OCI-LY1 (cell line): ENCODE measurements at regions not wholly inside any gene's neighbourhood (a gene's known extent, or its start where the extent isn't known, plus 50 kb on each side); places are given as distances from the start of the nearest gene placed in this dataset.

Source experiments
- H2AFZ ChIP-seq: fragments of 200-600 bp; sonication (generic), shearing (Covaris generic); 2 replicates; pipeline ENCODE4 v1.6.0; 2014; ENCODE audit warnings: antibody characterized with exemption, mild to moderate bottlenecking, low read length
- H3F3A ChIP-seq: fragments of 200-600 bp; sonication (generic), shearing (Covaris generic); 2 replicates; pipeline ENCODE4 v1.6.0; 2014; ENCODE audit warnings: mild to moderate bottlenecking, antibody characterized with exemption, low read length, moderate library complexity; ENCODE audit not compliant: insufficient read depth
- H3K27ac ChIP-seq: fragments of 200-600 bp; sonication (generic); 2 replicates; pipeline ENCODE4 v1.5.1; 2014; ENCODE audit warnings: low read length, mixed run types, mild to moderate bottlenecking, low read depth; ENCODE audit not compliant: poor library complexity, severe bottlenecking
- H3K27me3 ChIP-seq: fragments of 200-600 bp; sonication (generic); 2 replicates; pipeline ENCODE4 v1.6.0; 2014; ENCODE audit warnings: antibody characterized with exemption, mild to moderate bottlenecking, low read length, moderate library complexity; ENCODE audit not compliant: insufficient read depth
- H3K36me3 ChIP-seq: fragments of 200-600 bp; sonication (generic); 2 replicates; pipeline ENCODE4 v1.6.1; 2014; ENCODE audit warnings: mild to moderate bottlenecking, antibody characterized with exemption, low read length, moderate library complexity, mixed read lengths; ENCODE audit not compliant: insufficient read depth
- H3K4me1 ChIP-seq: fragments of 200-600 bp; sonication (generic); 2 replicates; pipeline ENCODE4 v1.5.1; 2014; ENCODE audit warnings: mild to moderate bottlenecking, low read length, moderate library complexity; ENCODE audit not compliant: insufficient read depth, severe bottlenecking
- H3K4me2 ChIP-seq: fragments of 200-600 bp; sonication (generic), shearing (Covaris generic); 2 replicates; pipeline ENCODE4 v1.6.1; 2014; ENCODE audit warnings: low read length
- H3K4me3 ChIP-seq: fragments of 200-600 bp; sonication (generic); 2 replicates; pipeline ENCODE4 v1.5.1; 2014; ENCODE audit warnings: low read length, low read depth, mild to moderate bottlenecking, mixed read lengths; ENCODE audit not compliant: poor library complexity, severe bottlenecking
- H3K79me2 ChIP-seq: fragments of 200-600 bp; shearing (Covaris generic); 2 replicates; pipeline ENCODE4 v1.6.1; 2016; ENCODE audit warnings: mixed run types, low read length, mixed read lengths; ENCODE audit not compliant: insufficient read depth
- H3K9ac ChIP-seq: fragments of 200-600 bp; sonication (generic), shearing (Covaris generic); 2 replicates; pipeline ENCODE4 v1.6.1; 2014; ENCODE audit warnings: mild to moderate bottlenecking, low read length, mixed read lengths
- H3K9me2 ChIP-seq: fragments of 200-600 bp; sonication (generic), shearing (Covaris generic); 2 replicates; pipeline ENCODE4 v1.6.1; 2014; ENCODE audit warnings: low read depth, mild to moderate bottlenecking, low read length, mixed read lengths
- H3K9me3 ChIP-seq: fragments of 200-600 bp; shearing (Covaris generic); 2 replicates; pipeline ENCODE4 v1.6.1; 2014; ENCODE audit warnings: low read length, mixed read lengths
- H4K20me1 ChIP-seq: fragments of 200-600 bp; sonication (generic), shearing (Covaris generic); 2 replicates; pipeline ENCODE4 v1.6.0; 2016; ENCODE audit warnings: mild to moderate bottlenecking, low read length; ENCODE audit not compliant: insufficient read depth
- CTCF ChIP-seq: fragments of 200-600 bp; sonication (generic), shearing (Covaris generic); IDR thresholded peaks from 2 replicates; pipeline ENCODE4 v1.5.1; 2017; ENCODE audit warnings: mild to moderate bottlenecking, antibody characterized with exemption, low read length, moderate library complexity, mixed read lengths
- EZH2 ChIP-seq: fragments of 200-600 bp; sonication (generic), shearing (Covaris generic); IDR thresholded peaks from 2 replicates; pipeline ENCODE4 v1.8.0; 2017; ENCODE audit warnings: borderline replicate concordance, mixed run types, mild to moderate bottlenecking, antibody characterized with exemption, low read length, moderate library complexity, mixed read lengths

- Histone ChIP-seq H2AFZ (no peak overlapping the region), H3K4me2 (no peak overlapping the region), H3K4me3 (no peak overlapping the region), H3F3A (no peaks in the 10 kb centered on the region), H3K27ac (no peak overlapping the region), H4K20me1 (no peaks in the 10 kb centered on the region), H3K9me2 (no peaks in the 10 kb centered on the region), H3K9ac (no peak overlapping the region), H3K79me2 (no peaks in the 10 kb centered on the region), H3K4me1 (no peaks in the 10 kb centered on the region), H3K9me3 (no peaks in the 10 kb centered on the region), H3K27me3 (peaks cover 4% of the 10 kb centered on the region; the same call in 1 of the 2 replicates), H3K36me3 (no peaks in the 10 kb centered on the region)
- no peak for TF ChIP-seq CTCF
- TF ChIP-seq EZH2 = no peak
Measured at GRCh38 chr20:59392736-59393135, 92.3 kb downstream of the EDN3 start.

DNA sequence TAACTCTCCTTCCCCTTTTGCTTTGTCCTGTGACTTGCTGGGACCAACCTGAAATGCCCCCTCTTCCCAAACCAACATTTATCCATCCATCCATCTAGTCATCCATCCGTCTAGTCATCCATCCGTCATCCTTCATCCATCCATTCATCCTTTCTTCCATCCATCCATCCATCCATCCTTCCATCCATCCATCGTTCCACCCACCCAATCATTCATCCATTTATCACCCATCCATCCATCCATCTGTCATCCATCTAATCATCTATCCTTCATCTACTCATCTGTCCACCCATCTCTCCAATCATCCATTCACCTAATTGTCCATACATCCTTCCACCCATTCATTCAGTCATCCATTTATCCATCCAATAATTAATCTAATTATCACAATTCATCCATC is 92.7 kb downstream of the EDN3 start:
- H3K36me3 ChIP-seq = no peaks in the 10 kb centered on the region
- no peak for TF ChIP-seq CTCF
- no peak for TF ChIP-seq EZH2
- H3K27ac ChIP-seq = no peak overlapping the region
- H3F3A ChIP-seq = no peaks in the 10 kb centered on the region
- H2AFZ ChIP-seq = no peak overlapping the region
- H3K27me3 ChIP-seq = peaks cover 4% of the 10 kb centered on the region; the same call in 1 of the 2 replicates
- H3K4me1 ChIP-seq = no peaks in the 10 kb centered on the region
- no peaks in the 10 kb centered on the region for H4K20me1 ChIP-seq
- H3K9me3 ChIP-seq = no peaks in the 10 kb centered on the region
- no peaks in the 10 kb centered on the region for H3K79me2 ChIP-seq
- no peak overlapping the region for H3K4me3 ChIP-seq
- no peak overlapping the region for H3K4me2 ChIP-seq
- H3K9ac ChIP-seq = no peak overlapping the region
- no peaks in the 10 kb centered on the region for H3K9me2 ChIP-seq

DNA sequence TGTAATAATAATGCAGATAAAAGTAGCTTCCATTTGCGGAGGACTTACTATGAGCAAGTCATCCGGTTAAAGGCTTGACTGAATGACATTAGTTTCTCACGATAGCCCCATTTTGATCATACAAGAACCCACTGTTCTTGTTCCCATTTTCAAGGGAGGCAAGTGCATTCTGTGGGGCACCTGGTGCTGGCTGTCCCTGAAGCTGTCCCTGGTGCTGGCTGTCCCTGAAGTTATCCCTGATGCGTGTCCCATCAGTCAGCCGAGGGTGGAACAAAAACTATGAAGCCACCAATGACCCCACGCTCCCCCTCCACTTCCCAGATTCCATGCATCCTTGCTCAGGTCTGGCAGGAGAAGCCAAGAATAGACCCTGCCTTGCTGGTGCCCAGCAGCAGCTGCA is 95.3 kb downstream of the EDN3 start:
- no peaks in the 10 kb centered on the region for H3K9me2 ChIP-seq
- H2AFZ ChIP-seq = no peak overlapping the region
- H3K36me3 ChIP-seq = no peaks in the 10 kb centered on the region
- H3F3A ChIP-seq = no peaks in the 10 kb centered on the region
- H3K4me3 ChIP-seq = no peak overlapping the region
- no peaks in the 10 kb centered on the region for H4K20me1 ChIP-seq
- H3K9me3 ChIP-seq = no peaks in the 10 kb centered on the region
- H3K9ac ChIP-seq = no peak overlapping the region
- H3K4me2 ChIP-seq = no peak overlapping the region
- H3K79me2 ChIP-seq = no peaks in the 10 kb centered on the region
- peaks cover 4% of the 10 kb centered on the region; the same call in 1 of the 2 replicates for H3K27me3 ChIP-seq
- no peaks in the 10 kb centered on the region for H3K4me1 ChIP-seq
- TF ChIP-seq CTCF (no peak), EZH2 (no peak)
- no peak overlapping the region for H3K27ac ChIP-seq
